ENCODE measurements at regions not wholly inside any gene's neighbourhood (a gene's known extent, or its start where the extent isn't known, plus 50 kb on each side); places are given as distances from the start of the nearest gene placed in this dataset.
A peak's percentile ranks its signal among the peaks of the same experiment; 100 is the strongest.

DNA sequence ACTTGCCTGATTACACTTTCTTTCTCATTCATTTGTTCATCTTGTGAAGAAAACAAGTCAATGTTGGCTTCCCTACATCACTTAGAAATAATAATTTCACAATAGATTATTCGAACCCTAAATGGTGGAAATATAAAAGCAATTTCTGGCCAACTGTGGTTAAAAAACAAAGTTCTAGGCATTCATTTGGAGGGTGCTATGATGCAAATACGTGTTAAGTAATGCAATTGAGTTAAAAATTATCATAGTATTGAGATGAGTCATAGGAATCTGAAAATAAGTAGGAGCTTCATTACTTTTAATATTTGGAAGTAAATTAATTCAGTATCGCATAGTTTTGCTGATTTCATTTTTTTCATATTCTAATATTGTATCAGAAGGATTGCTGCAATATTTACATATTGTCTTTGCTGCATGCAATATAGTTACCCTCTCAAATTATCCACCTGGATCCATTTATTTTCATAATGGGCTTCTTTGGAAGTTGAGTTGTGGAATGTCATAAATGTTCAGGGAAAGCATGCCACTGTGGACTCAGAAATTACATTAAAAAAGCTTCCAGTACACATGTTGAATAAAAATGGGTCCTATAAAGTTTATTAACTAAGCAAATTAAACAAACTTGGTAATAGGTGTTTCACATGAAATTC lies 647.7 kb upstream of the WWC1 start:
- Histone ChIP-seq H3K4me3 (no peak overlapping the region), H3K4me1 (no peaks in the 10 kb centered on the region), H3K9me3 (replicated peaks) (no peaks in the 10 kb centered on the region), H3K27me3 (no peaks in the 10 kb centered on the region; the same call in 1 of the 2 replicates), H3K36me3 (no peaks in the 10 kb centered on the region), H3K27ac (no peak overlapping the region)
- DNase-seq: no peak

DNA sequence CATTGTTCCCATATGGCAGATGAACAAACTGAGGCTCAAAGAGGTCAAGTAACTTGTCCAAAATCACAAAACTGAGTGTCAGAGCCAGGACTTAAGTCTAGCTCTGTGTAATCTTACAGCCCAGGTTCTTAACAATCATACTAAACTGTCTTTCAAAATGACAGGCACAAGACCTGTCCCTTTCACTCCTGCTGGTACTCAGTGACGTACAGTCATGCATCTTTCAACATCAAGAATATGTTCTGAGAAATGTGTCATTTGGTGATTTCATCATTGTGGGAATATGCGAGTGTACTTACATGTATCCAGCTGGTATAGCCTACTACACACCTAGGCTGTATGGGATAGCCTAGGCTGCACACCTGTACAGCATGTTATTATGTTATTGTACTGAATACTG lies 646.8 kb upstream of the WWC1 start:
- Histone ChIP-seq H3K4me3 (no peak overlapping the region), H3K27ac (no peak overlapping the region), H3K4me1 (no peaks in the 10 kb centered on the region), H3K9me3 (replicated peaks) (no peaks in the 10 kb centered on the region), H3K36me3 (no peaks in the 10 kb centered on the region), H3K27me3 (no peaks in the 10 kb centered on the region; the same call in 1 of the 2 replicates)
- no peak for DNase-seq

DNA sequence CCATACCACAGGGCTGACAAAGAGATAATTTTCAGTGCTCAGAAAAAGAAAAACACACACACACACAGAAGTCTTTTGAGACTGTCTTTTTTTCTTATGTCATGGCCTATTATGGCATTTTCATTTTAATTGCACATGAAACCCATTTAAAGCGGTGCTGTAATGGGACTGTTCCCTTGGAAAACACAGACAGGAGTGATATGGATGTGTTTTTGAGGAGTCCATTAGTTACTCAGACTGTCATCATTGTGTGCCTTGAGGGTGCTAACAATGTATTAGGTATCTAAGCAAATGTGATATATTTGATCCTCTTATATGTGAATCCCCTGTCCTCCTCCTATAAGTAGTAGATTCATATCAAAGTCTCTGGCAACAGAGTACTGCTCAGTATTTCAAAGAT lies 642.0 kb upstream of the WWC1 start:
- DNase-seq: no peak
- Histone ChIP-seq H3K9me3 (replicated peaks) (no peaks in the 10 kb centered on the region), H3K4me1 (no peaks in the 10 kb centered on the region), H3K4me3 (no peak overlapping the region), H3K36me3 (no peaks in the 10 kb centered on the region), H3K27ac (no peak overlapping the region), H3K27me3 (no peaks in the 10 kb centered on the region; the same call in 1 of the 2 replicates)

- H3K4me3 ChIP-seq: no peak overlapping the region
- H3K9me3 ChIP-seq (replicated peaks): no peaks in the 10 kb centered on the region
- H3K27ac ChIP-seq: no peak overlapping the region
- no peaks in the 10 kb centered on the region for H3K36me3 ChIP-seq
- no peaks in the 10 kb centered on the region for H3K4me1 ChIP-seq
- no peaks in the 10 kb centered on the region; the same call in 1 of the 2 replicates for H3K27me3 ChIP-seq
- DNase-seq: no peak
Measured at GRCh38 chr5:167652690-167653089, 638.8 kb upstream of the WWC1 start.

DNA sequence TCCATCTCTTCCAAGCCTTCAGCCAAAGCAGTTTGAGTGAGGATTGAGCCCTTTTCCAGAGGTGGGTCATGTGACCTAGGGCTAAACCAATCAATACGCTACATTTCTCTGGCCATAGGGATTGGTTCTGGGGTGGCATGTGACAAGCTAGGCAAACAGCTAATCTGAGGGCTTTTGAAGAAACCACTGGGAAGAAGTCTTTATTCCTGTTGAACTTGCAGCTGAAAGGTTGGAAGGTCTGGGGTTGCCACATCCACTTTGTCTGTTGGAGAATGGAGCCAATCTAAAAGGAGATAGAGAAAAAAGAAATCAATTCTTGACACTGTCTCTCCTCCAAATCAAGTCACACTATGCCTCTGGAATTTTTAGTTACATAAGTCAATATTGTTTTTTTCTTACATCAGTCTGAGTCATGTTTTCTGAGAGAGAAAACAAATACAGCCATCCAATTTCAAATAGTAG lies 637.8 kb upstream of the WWC1 start:
- Histone ChIP-seq H3K27ac (no peak overlapping the region), H3K9me3 (replicated peaks) (no peaks in the 10 kb centered on the region)
- DNase-seq: peak in 1 of 2 experiments; percentile 5

DNA sequence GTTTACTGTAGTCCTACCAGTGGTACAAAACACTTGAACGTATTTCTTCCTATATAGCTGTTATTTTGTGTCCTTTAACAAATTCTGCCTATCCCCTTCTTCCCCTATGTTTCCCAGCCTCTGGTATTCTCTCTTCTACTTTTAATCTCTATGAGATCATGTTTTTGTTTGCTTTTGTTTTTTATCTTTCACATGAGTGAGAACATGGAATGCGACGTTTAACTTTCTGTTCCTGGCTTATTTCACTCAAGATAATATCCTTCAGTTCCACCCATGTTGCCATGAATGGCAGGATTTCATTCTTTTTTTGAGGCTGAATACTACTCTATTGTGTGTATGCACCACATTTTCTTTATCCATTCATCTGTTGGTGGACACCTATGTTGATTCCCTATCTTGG lies 634.4 kb upstream of the WWC1 start:
- no peak for DNase-seq
- H3K4me3 ChIP-seq: no peak overlapping the region
- H3K4me1 ChIP-seq: no peaks in the 10 kb centered on the region
- H3K27ac ChIP-seq: no peak overlapping the region
- no peaks in the 10 kb centered on the region for H3K27me3 ChIP-seq
- H3K9me3 ChIP-seq (replicated peaks): no peaks in the 10 kb centered on the region
- H3K36me3 ChIP-seq: no peaks in the 10 kb centered on the region

More for the DNA sequence above, 637.8 kb upstream of the WWC1 start:
- H3K36me3 ChIP-seq: no peaks in the 10 kb centered on the region
- no peaks in the 10 kb centered on the region; the same call in 1 of the 2 replicates for H3K27me3 ChIP-seq
- H3K4me1 ChIP-seq: no peaks in the 10 kb centered on the region
- H3K4me3 ChIP-seq: no peak overlapping the region

DNA sequence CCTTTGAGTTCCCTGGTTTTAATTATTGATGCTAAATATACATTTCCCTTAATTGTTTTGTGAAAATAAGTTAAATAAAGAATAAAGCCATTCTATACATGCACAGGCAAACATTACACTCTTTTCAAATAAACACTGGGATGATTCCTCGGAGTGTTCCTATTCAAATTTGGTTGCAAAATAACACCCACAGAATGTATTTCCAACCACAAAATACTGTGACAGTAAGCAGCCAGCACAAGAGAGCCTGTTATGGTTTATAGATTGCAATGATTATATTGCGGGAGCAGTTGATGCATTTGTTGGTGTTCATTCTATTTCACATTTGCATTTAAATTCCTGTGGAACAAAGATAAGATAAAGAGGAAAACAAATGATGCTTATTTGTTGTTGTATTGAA lies 632.6 kb upstream of the WWC1 start:
- no peak for DNase-seq
- H3K9me3 ChIP-seq (replicated peaks): no peaks in the 10 kb centered on the region

GRCh38 chr5:167661605-167662004 lies 629.8 kb upstream of the WWC1 start:
- Histone ChIP-seq H3K9me3 (replicated peaks) (no peaks in the 10 kb centered on the region), H3K27me3 (peaks cover 5% of the 10 kb centered on the region; the same call in 1 of the 2 replicates), H3K36me3 (no peaks in the 10 kb centered on the region), H3K4me1 (no peaks in the 10 kb centered on the region), H3K27ac (no peak overlapping the region), H3K4me3 (no peak overlapping the region)
- DNase-seq: no peak

More for the DNA sequence above, 632.6 kb upstream of the WWC1 start:
- no peak overlapping the region for H3K27ac ChIP-seq
- no peak overlapping the region for H3K4me3 ChIP-seq
- H3K36me3 ChIP-seq: no peaks in the 10 kb centered on the region
- H3K4me1 ChIP-seq: no peaks in the 10 kb centered on the region
- no peaks in the 10 kb centered on the region for H3K27me3 ChIP-seq

- DNase-seq: no peak
- H3K27me3 ChIP-seq: peaks cover 5% of the 10 kb centered on the region; the same call in 1 of the 2 replicates
- H3K36me3 ChIP-seq: no peaks in the 10 kb centered on the region
- H3K4me3 ChIP-seq: no peak overlapping the region
- H3K27ac ChIP-seq: no peak overlapping the region
- H3K4me1 ChIP-seq: no peaks in the 10 kb centered on the region
- no peaks in the 10 kb centered on the region for H3K9me3 ChIP-seq (replicated peaks)
Measured at GRCh38 chr5:167664222-167664804, 627.1 kb upstream of the WWC1 start.

DNA sequence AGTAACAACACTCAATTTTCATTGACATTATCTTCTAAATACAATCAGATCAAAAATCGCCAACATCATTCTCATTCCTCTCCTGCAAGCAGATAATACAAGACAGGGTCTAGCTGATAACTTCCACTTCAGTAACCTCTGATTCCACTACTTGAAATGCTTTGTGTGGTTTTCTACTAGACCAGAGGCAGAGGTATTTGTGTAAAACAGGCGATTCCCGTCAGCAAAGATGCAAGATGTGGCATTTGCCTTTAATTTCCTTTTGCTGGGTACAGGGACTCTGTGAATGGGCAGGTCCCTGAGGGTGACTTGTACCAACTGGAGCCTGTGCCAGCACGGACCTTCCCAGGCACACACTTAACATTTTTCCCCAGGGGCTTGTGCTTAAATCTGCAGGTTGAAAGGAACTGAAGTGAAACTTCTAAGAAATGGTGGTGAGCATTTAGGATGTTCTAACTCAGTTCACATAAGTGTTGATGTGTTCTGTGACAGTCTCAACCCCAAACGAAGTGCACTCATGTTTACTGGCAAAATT lies 625.5 kb upstream of the WWC1 start:
- Histone ChIP-seq H3K36me3 (no peaks in the 10 kb centered on the region), H3K4me3 (no peak overlapping the region), H3K9me3 (replicated peaks) (no peaks in the 10 kb centered on the region), H3K27me3 (peaks cover 5% of the 10 kb centered on the region; the same call in 1 of the 2 replicates), H3K27ac (no peak overlapping the region), H3K4me1 (no peaks in the 10 kb centered on the region)
- no peak for DNase-seq

DNA sequence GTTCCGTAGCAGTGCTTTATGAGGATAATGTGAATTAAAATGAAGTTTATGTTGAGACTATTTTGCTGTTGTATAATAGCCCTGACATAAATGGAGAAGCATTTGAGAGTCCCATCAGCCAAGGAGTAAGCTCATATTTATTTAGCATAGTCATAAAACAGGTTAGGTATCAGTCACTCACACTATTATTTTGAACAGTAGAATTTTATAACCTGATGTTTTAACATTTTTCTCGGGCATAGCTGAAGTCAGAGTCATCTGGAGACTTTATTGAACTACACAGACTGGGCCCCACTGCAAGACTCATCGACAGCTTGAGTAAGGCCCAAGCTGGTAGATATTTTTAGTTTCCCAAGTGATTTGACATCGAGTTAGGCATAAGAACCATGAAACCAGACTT lies 620.3 kb upstream of the WWC1 start:
- Histone ChIP-seq H3K36me3 (no peaks in the 10 kb centered on the region), H3K4me3 (no peak overlapping the region), H3K27ac (no peak overlapping the region), H3K27me3 (no peaks in the 10 kb centered on the region), H3K4me1 (no peaks in the 10 kb centered on the region), H3K9me3 (replicated peaks) (no peaks in the 10 kb centered on the region)
- DNase-seq: no peak

- Histone ChIP-seq H3K4me1 (no peaks in the 10 kb centered on the region), H3K9me3 (replicated peaks) (no peaks in the 10 kb centered on the region), H3K36me3 (no peaks in the 10 kb centered on the region), H3K27me3 (no peaks in the 10 kb centered on the region), H3K4me3 (no peak overlapping the region), H3K27ac (no peak overlapping the region)
- no peak for DNase-seq
Measured at GRCh38 chr5:167673942-167674341, 617.5 kb upstream of the WWC1 start.

GRCh38 chr5:167678481-167678880 lies 613.0 kb upstream of the WWC1 start:
- Histone ChIP-seq H3K4me3 (no peak overlapping the region), H3K27ac (no peak overlapping the region), H3K9me3 (replicated peaks) (no peaks in the 10 kb centered on the region), H3K27me3 (no peaks in the 10 kb centered on the region), H3K4me1 (no peaks in the 10 kb centered on the region), H3K36me3 (no peaks in the 10 kb centered on the region)
- no peak for DNase-seq

DNA sequence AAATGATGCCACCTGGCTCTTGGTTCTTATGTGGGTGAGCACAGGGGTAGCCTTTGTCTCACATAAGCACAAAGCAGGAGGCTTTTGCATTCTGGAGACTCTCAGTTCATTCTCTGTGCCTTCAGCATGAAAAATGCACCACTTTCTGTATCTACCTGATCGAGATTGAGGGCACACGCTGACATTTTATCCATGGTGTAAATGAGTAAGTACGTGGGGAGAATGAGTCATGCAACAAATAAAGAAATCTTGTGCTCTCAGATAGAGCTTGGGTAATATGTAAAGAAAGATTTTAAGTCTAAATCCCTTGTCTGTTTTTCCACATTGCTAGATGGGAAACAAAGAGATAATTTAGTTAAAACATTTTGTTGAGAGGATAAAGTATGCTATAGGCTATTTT lies 607.2 kb upstream of the WWC1 start:
- Histone ChIP-seq H3K27me3 (no peaks in the 10 kb centered on the region), H3K9me3 (replicated peaks) (no peaks in the 10 kb centered on the region), H3K4me1 (no peaks in the 10 kb centered on the region), H3K4me3 (no peak overlapping the region), H3K27ac (no peak overlapping the region), H3K36me3 (no peaks in the 10 kb centered on the region)
- DNase-seq: no peak

DNA sequence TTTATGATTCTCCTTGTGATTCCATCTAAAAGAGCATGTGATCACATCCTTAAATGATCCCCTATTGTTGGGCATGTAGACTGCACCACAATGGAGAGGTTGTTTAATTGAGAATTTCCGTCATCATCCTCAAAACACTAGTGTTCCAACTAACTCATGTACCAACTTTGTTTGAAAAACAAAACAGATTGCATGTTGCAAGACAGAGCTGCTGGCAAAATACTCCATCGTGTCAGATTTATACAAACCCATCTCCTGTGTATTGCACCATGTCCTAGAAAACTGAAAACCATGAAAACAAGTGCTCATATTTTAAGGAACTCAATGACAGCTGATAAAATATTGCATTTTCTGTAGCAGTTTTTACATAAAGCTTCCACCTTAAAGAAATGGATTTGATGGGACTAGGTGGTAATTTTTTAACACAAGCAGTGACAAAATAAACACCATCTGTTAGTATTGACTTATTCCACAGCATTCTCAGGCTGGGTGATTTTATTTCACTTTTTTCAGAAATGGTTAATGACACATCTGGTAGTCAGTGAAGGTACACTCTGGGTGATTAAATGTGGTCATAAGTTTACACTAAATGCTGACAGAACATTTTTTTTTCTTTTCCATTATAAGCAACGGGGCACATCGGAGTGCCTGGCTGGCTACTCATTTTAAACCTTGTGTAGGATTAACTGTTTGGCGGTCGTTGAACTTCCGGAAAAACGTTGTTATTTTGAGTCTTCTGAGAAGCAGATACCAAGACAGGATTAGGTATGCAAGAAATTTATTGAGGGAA lies 602.9 kb upstream of the WWC1 start:
- no peaks in the 10 kb centered on the region for H3K27me3 ChIP-seq
- no peaks in the 10 kb centered on the region for H3K4me1 ChIP-seq
- no peak for DNase-seq
- H3K36me3 ChIP-seq: no peaks in the 10 kb centered on the region
- no peak overlapping the region for H3K4me3 ChIP-seq
- H3K9me3 ChIP-seq (replicated peaks): no peaks in the 10 kb centered on the region
- H3K27ac ChIP-seq: no peak overlapping the region
